Caco-2 (cell line): ENCODE measurements at regions not wholly inside any gene's neighbourhood (a gene's known extent, or its start where the extent isn't known, plus 50 kb on each side); places are given as distances from the start of the nearest gene placed in this dataset.

Experiments
- BruUV-seq: library from RNA; stranded (reverse); fragments of 400-500 nt; replicated peaks from 2 replicates; lab custom pipeline; 2021; lab: Mats Ljungman, UMichigan
- CTCF ChIA-PET: fragments of 300-600 bp; sonication (Branson Sonifier 250); formaldehyde crosslinking; loops from one replicate; lab custom pipeline; 2022; ENCODE audit warnings: antibody characterized with exemption; lab: Charles Lee
- POLR2A ChIA-PET: fragments of 300-600 bp; sonication (Branson Sonifier 250); formaldehyde crosslinking; loops from one replicate; lab custom pipeline; 2022; ENCODE audit warnings: antibody characterized with exemption; lab: Charles Lee
- DNase-seq, 2 experiments: peaks; one replicate each; pipeline versions ENCODE4 v3.0.0 to v3.0.0-alpha.2; 2020 to 2022
- H3K27me3 ChIP-seq: replicated peaks from 2 replicates; pipeline ENCODE4 v1.6.0; 2011; ENCODE audit warnings: low read length; ENCODE audit not compliant: control insufficient read depth, insufficient read depth
- H3K36me3 ChIP-seq: 2 replicates; pipeline ENCODE4 v1.5.1; 2011; ENCODE audit warnings: low read length; ENCODE audit not compliant: control insufficient read depth, insufficient read depth
- H3K4me1 ChIP-seq: fragments of 250-450 bp; sonication (Bioruptor Pico); 2 replicates; pipeline ENCODE4 v1.5.1; 2020; ENCODE audit warnings: mild to moderate bottlenecking
- H3K4me3 ChIP-seq: 2 replicates; pipeline ENCODE4 v1.5.1; 2011; ENCODE audit warnings: low read depth, mild to moderate bottlenecking, control low read depth, low read length
- H3K9me3 ChIP-seq: fragments of 250-450 bp; sonication (Bioruptor Pico); 2 replicates; pipeline ENCODE4 v1.5.1; 2020; ENCODE audit warnings: mild to moderate bottlenecking, moderate library complexity
- H3K27ac Mint-ChIP-seq: one replicate; pipeline ENCODE4 v1.8.0; 2022; ENCODE audit warnings: mixed read lengths; ENCODE audit not compliant: unreplicated experiment
- H3K27me3 Mint-ChIP-seq: one replicate; pipeline ENCODE4 v1.8.0; 2022; ENCODE audit warnings: mixed read lengths; ENCODE audit not compliant: insufficient read depth, unreplicated experiment
- H3K36me3 Mint-ChIP-seq: one replicate; pipeline ENCODE4 v1.8.0; 2022; ENCODE audit warnings: mild to moderate bottlenecking, mixed read lengths; ENCODE audit not compliant: insufficient read depth, unreplicated experiment
- H3K4me1 Mint-ChIP-seq: one replicate; pipeline ENCODE4 v1.8.0; 2022; ENCODE audit warnings: low read depth, mixed read lengths; ENCODE audit not compliant: unreplicated experiment
- H3K4me3 Mint-ChIP-seq: one replicate; pipeline ENCODE4 v1.8.0; 2022; ENCODE audit warnings: mild to moderate bottlenecking, moderate library complexity, mixed read lengths; ENCODE audit not compliant: unreplicated experiment
- H3K9me3 Mint-ChIP-seq: one replicate; pipeline ENCODE4 v1.8.0; 2022; ENCODE audit warnings: mixed read lengths; ENCODE audit not compliant: unreplicated experiment
- CTCF ChIP-seq, 2 experiments: fragments of 200-600 bp in 1 of 2; IDR thresholded peaks; 1 replicate in 1 of 2; 2 replicates in 1 of 2; pipeline versions ENCODE4 v1.5.1 to v1.8.0; 2011 to 2022; ENCODE audit warnings: antibody characterized with exemption in 1 of 2, control low read depth in 1 of 2, inconsistent platforms in 1 of 2, low read depth in 1 of 2, low read length in 1 of 2, mild to moderate bottlenecking in 1 of 2, moderate library complexity in 1 of 2; ENCODE audit not compliant: insufficient read depth in 1 of 2, severe bottlenecking in 1 of 2, unreplicated experiment in 1 of 2
- intact Hi-C: fragments of 100-400 bp; cut with micrococcal nuclease; formaldehyde crosslinking; loops from one replicate; pipeline ENCODE4 v1.10.0; 2022; ENCODE audit not compliant: unreplicated experiment

DNA sequence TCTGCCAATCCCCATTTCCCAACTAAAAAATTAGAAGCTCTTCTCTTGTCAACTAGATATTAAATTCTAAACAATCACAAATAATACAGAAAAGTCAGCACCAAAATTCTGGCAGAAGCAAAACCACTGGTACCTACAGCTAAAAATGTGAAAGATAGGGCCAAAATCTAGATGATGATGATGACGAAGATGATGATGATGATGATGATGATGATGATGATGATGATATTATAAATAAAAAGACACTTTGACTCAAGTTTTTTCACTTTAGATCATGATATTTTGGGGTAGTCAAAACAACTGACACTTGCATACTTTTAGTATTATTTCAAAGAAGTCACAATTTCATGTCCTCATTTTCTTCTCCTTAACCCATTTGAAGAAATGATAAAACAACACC is 470.1 kb upstream of the NR2F2 start:
- no TSS peak for BruUV-seq
- Mint-ChIP-seq H3K4me3 (no peak overlapping the region), H3K4me1 (peaks cover 13% of the 10 kb centered on the region), H3K27me3 (no peaks in the 10 kb centered on the region), H3K9me3 (no peaks in the 10 kb centered on the region), H3K36me3 (no peaks in the 10 kb centered on the region), H3K27ac (no peak overlapping the region)
- CTCF ChIA-PET: interaction anchor here (0.5 kb wide), 1 partner anchor 298 kb away, joined by 3 read pairs; no protein-coding TSS in a partner anchor
- H3K4me1 ChIP-seq: peaks cover 6% of the 10 kb centered on the region
- H3K27me3 ChIP-seq: no peaks in the 10 kb centered on the region
- DNase-seq: no peak
- no peak for TF ChIP-seq CTCF (IDR thresholded peaks at IDR 0.05; ENCODE audit: insufficient read depth in 1 of 2, low read depth in 1 of 2, low read length in 1 of 2, severe bottlenecking in 1 of 2, unreplicated experiment in 1 of 2)
- POLR2A ChIA-PET: no interaction called here
- intact Hi-C loops: no loop called here
- H3K36me3 ChIP-seq: no peaks in the 10 kb centered on the region
- H3K4me3 ChIP-seq: no peak overlapping the region
- no peaks in the 10 kb centered on the region for H3K9me3 ChIP-seq

GRCh38 chr15:95864467-95864886 is 466.0 kb upstream of the NR2F2 start:
- Mint-ChIP-seq H3K36me3 (no peaks in the 10 kb centered on the region), H3K27ac (no peak overlapping the region), H3K27me3 (no peaks in the 10 kb centered on the region), H3K4me1 (peaks cover 6% of the 10 kb centered on the region), H3K9me3 (no peaks in the 10 kb centered on the region), H3K4me3 (no peak overlapping the region)
- DNase-seq: no peak
- TF ChIP-seq CTCF (IDR thresholded peaks at IDR 0.05; ENCODE audit: insufficient read depth in 1 of 2, low read depth in 1 of 2, low read length in 1 of 2, severe bottlenecking in 1 of 2, unreplicated experiment in 1 of 2): no peak
- Histone ChIP-seq H3K9me3 (no peaks in the 10 kb centered on the region), H3K4me1 (no peaks in the 10 kb centered on the region), H3K27me3 (no peaks in the 10 kb centered on the region), H3K4me3 (no peak overlapping the region), H3K36me3 (no peaks in the 10 kb centered on the region)
- no TSS peak for BruUV-seq
- ChIA-PET CTCF (no interaction called here), POLR2A (no interaction called here)
- intact Hi-C loops: no loop called here

DNA sequence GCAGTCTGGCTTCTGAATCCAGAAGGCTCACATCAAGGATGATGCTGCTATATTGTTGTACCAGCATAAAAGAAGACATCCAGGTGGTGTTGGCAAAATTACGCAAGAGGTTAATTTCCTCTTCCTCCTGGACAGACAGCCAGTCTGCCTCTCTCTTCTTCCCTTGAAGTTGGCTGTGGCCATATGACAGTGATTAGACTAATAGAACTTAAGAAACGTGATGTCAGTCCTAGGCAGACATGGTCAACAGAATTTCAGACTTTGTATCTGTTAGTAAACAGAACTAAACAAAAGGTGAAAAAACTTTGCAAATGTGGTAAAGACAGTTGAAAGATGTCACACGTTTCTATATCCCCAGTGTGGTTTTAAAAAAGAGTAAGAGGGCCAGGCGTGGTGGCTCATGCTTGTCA is 465.2 kb upstream of the NR2F2 start:
- intact Hi-C loops: no loop called here
- Histone ChIP-seq H3K27me3 (no peaks in the 10 kb centered on the region), H3K4me1 (no peaks in the 10 kb centered on the region), H3K36me3 (no peaks in the 10 kb centered on the region), H3K4me3 (no peak overlapping the region), H3K9me3 (no peaks in the 10 kb centered on the region)
- no peaks in the 10 kb centered on the region for H3K9me3 Mint-ChIP-seq
- ChIA-PET CTCF (no interaction called here), POLR2A (no interaction called here)
- TF ChIP-seq CTCF (IDR thresholded peaks at IDR 0.05; ENCODE audit: insufficient read depth in 1 of 2, low read depth in 1 of 2, low read length in 1 of 2, severe bottlenecking in 1 of 2, unreplicated experiment in 1 of 2): no peak
- peaks cover 6% of the 10 kb centered on the region for H3K4me1 Mint-ChIP-seq
- no peak overlapping the region for H3K27ac Mint-ChIP-seq
- no peaks in the 10 kb centered on the region for H3K27me3 Mint-ChIP-seq
- H3K36me3 Mint-ChIP-seq: no peaks in the 10 kb centered on the region
- no TSS peak for BruUV-seq
- H3K4me3 Mint-ChIP-seq: no peak overlapping the region
- no peak for DNase-seq
